ENCODE measurements at regions not wholly inside any gene's neighbourhood (a gene's known extent, or its start where the extent isn't known, plus 50 kb on each side); places are given as distances from the start of the nearest gene placed in this dataset.

GRCh38 chr17:79340333-79341221, 266.0 kb downstream of the ENGASE start:
- DNase-seq = no peak

GRCh38 chr17:79339321-79339720, 264.7 kb downstream of the ENGASE start:
- DNase-seq = no peak

GRCh38 chr17:79338604-79339003, 264.0 kb downstream of the ENGASE start:
- DNase-seq = no peak

GRCh38 chr17:79338152-79338551, 263.5 kb downstream of the ENGASE start:
- no peak for DNase-seq

- DNase-seq = no peak
These were observed 262.4 kb downstream of the ENGASE start for GRCh38 chr17:79337053-79337452.

GRCh38 chr17:79335456-79335855, 260.8 kb downstream of the ENGASE start:
- no peak for DNase-seq

- no peak for DNase-seq
These were observed 257.5 kb downstream of the ENGASE start for GRCh38 chr17:79332011-79332554.

- DNase-seq = no peak
These were observed 256.9 kb downstream of the ENGASE start for GRCh38 chr17:79331492-79331891.

- DNase-seq = no peak
These were observed 256.1 kb downstream of the ENGASE start for GRCh38 chr17:79330696-79331095.

- DNase-seq = no peak
These were observed 255.6 kb downstream of the ENGASE start for GRCh38 chr17:79330229-79330628.

- DNase-seq = no peak
These were observed 252.2 kb downstream of the ENGASE start for GRCh38 chr17:79326814-79327213.

GRCh38 chr17:79325709-79326430, 251.2 kb downstream of the ENGASE start:
- DNase-seq = peak; percentile 22

GRCh38 chr17:79324194-79324593, 249.6 kb downstream of the ENGASE start:
- no peak for DNase-seq

GRCh38 chr17:79323566-79323965, 248.9 kb downstream of the ENGASE start:
- DNase-seq = no peak

GRCh38 chr17:79322211-79323123, 247.8 kb downstream of the ENGASE start:
- DNase-seq = no peak

GRCh38 chr17:79320331-79320730, 245.7 kb downstream of the ENGASE start:
- DNase-seq = no peak

- no peak for DNase-seq
These were observed 243.3 kb downstream of the ENGASE start for GRCh38 chr17:79317916-79318315.

GRCh38 chr17:79316805-79317204, 242.2 kb downstream of the ENGASE start:
- no peak for DNase-seq

- no peak for DNase-seq
These were observed 240.9 kb downstream of the ENGASE start for GRCh38 chr17:79315358-79316105.

GRCh38 chr17:79314617-79315357, 240.2 kb downstream of the ENGASE start:
- no peak for DNase-seq

GRCh38 chr17:79311373-79311772, 236.7 kb downstream of the ENGASE start:
- no peak for DNase-seq
